ENCODE measurements at regions not wholly inside any gene's neighbourhood (a gene's known extent, or its start where the extent isn't known, plus 50 kb on each side); places are given as distances from the start of the nearest gene placed in this dataset.

DNA sequence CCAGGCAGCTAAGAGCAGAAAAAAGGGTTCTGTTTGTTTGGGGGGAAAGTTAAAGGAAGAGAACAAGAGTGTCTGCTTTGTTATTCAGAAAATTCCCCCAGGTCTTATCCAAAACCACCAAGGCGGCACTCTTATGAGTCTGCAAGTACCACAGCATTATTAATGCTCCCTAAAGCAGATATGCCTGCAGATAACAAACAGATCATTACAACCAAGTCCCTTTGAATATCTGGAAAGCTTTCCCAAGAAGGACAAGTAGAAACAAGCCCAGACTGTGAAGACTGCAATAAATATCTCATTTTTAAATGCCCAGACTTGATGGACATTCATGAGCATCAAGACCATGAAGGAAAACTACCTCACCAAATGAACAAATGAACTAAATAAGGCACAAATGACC is 278.6 kb upstream of the TMEFF2 start:
- Histone ChIP-seq H3K9me2 (ENCODE audit: insufficient read depth, low read length) (no peaks in the 10 kb centered on the region), H3K4me3 (ENCODE audit: low read depth, low read length, poor library complexity, severe bottlenecking) (no peak overlapping the region), H2AFZ (ENCODE audit: low read length) (no peak overlapping the region), H3K4me2 (ENCODE audit: low read length) (no peak overlapping the region), H3K79me2 (ENCODE audit: insufficient read depth, low read depth, low read length) (no peaks in the 10 kb centered on the region), H3K4me1 (ENCODE audit: insufficient read depth, low read length, poor library complexity, severe bottlenecking) (no peaks in the 10 kb centered on the region), H3K9me3 (ENCODE audit: low read length) (no peaks in the 10 kb centered on the region), H3K36me3 (ENCODE audit: insufficient read depth, low read length) (no peaks in the 10 kb centered on the region), H4K20me1 (ENCODE audit: insufficient read depth, low read length) (no peaks in the 10 kb centered on the region), H3K27ac (ENCODE audit: low read depth, low read length, poor library complexity, severe bottlenecking) (no peak overlapping the region)
- CTCF ChIA-PET (ENCODE audit: unreplicated experiment) = no interaction called here
- POLR2A ChIA-PET = interaction anchor here (0.6 kb wide), 2 partner anchors 46 to 217 kb away, joined by 3 to 4 read pairs; no protein-coding TSS in a partner anchor
- no peak for TF ChIP-seq EZH2phosphoT487 (IDR thresholded peaks at IDR 0.05; ENCODE audit: borderline replicate concordance, low read depth, low read length)
- DNase-seq (ENCODE audit: low spot score) = no peak
- intact Hi-C loops (cut with micrococcal nuclease; ENCODE audit: unreplicated experiment) = no loop called here
- no TSS peak for BruUV-seq (replicated peaks)

DNA sequence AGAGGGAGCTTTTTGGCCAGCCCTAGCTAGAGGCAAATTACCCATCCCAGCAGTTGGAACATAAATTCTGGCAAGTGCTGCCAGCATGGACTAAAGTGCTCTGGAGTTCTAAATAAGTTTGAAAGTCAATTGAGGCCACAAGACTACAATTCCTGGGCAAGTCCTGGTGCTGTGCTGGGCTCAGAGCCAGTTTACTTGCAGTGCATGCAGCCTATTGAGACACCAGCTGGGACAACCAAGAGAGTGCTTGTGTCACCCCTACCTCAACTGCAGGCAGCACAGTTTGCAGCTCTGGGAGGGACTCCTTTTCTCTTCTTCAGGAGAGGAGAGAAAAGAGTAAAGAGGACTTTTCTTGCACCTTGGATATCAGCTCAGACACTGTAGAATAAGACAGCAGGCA is 277.2 kb upstream of the TMEFF2 start:
- no peak overlapping the region for H3K27ac ChIP-seq (ENCODE audit: low read depth, low read length, poor library complexity, severe bottlenecking)
- TF ChIP-seq CTCF (conservative IDR thresholded peaks at IDR 0.05; ENCODE audit: low read length) (no peak), EZH2phosphoT487 (IDR thresholded peaks at IDR 0.05; ENCODE audit: borderline replicate concordance, low read depth, low read length) (no peak)
- H3K4me2 ChIP-seq (ENCODE audit: low read length) = no peak overlapping the region
- DNase-seq (ENCODE audit: low spot score) = no peak
- no peak overlapping the region for H3K4me3 ChIP-seq (ENCODE audit: low read depth, low read length, poor library complexity, severe bottlenecking)
- POLR2A ChIA-PET = no interaction called here
- no peaks in the 10 kb centered on the region for H3K4me1 ChIP-seq (ENCODE audit: insufficient read depth, low read length, poor library complexity, severe bottlenecking)
- H3K36me3 ChIP-seq (ENCODE audit: insufficient read depth, low read length) = no peaks in the 10 kb centered on the region
- no peaks in the 10 kb centered on the region for H4K20me1 ChIP-seq (ENCODE audit: insufficient read depth, low read length)
- CTCF ChIA-PET (ENCODE audit: unreplicated experiment) = no interaction called here
- H3K79me2 ChIP-seq (ENCODE audit: insufficient read depth, low read depth, low read length) = no peaks in the 10 kb centered on the region
- H3K9me3 ChIP-seq (ENCODE audit: low read length) = no peaks in the 10 kb centered on the region
- no peaks in the 10 kb centered on the region for H3K9me2 ChIP-seq (ENCODE audit: insufficient read depth, low read length)
- H2AFZ ChIP-seq (ENCODE audit: low read length) = no peak overlapping the region
- intact Hi-C loops (cut with micrococcal nuclease; ENCODE audit: unreplicated experiment) = no loop called here
- no TSS peak for BruUV-seq (replicated peaks)

DNA sequence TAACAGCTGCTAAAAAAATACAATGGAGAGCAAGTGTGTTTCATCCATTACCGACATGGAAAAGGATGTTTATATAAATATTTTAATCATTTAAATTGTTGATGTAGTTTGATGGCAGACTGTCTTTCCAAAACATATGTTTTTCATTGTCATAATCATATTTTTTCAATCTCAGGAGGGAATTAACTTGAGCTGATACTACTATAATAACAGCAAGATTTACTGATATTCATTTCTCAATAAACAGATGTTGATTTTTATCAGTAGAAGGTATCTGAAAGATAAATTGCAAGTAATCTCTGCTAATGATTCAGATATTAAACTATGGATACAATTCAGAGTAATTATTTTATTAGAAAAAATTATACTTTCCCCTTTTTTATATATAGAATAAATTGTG is 274.9 kb upstream of the TMEFF2 start:
- H3K9me3 ChIP-seq (ENCODE audit: low read length) = no peaks in the 10 kb centered on the region
- POLR2A ChIA-PET = no interaction called here
- H3K36me3 ChIP-seq (ENCODE audit: insufficient read depth, low read length) = no peaks in the 10 kb centered on the region
- no peaks in the 10 kb centered on the region for H3K79me2 ChIP-seq (ENCODE audit: insufficient read depth, low read depth, low read length)
- H3K27ac ChIP-seq (ENCODE audit: low read depth, low read length, poor library complexity, severe bottlenecking) = no peak overlapping the region
- no peak overlapping the region for H3K4me2 ChIP-seq (ENCODE audit: low read length)
- no peak overlapping the region for H3K4me3 ChIP-seq (ENCODE audit: low read depth, low read length, poor library complexity, severe bottlenecking)
- no peak for TF ChIP-seq EZH2phosphoT487 (IDR thresholded peaks at IDR 0.05; ENCODE audit: borderline replicate concordance, low read depth, low read length)
- TF ChIP-seq CTCF (conservative IDR thresholded peaks at IDR 0.05; ENCODE audit: low read length) = no peak
- CTCF ChIA-PET (ENCODE audit: unreplicated experiment) = no interaction called here
- H4K20me1 ChIP-seq (ENCODE audit: insufficient read depth, low read length) = no peaks in the 10 kb centered on the region
- no TSS peak for BruUV-seq (replicated peaks)
- DNase-seq (ENCODE audit: low spot score) = no peak
- intact Hi-C loops (cut with micrococcal nuclease; ENCODE audit: unreplicated experiment) = no loop called here
- no peak overlapping the region for H2AFZ ChIP-seq (ENCODE audit: low read length)
- H3K9me2 ChIP-seq (ENCODE audit: insufficient read depth, low read length) = no peaks in the 10 kb centered on the region
- H3K4me1 ChIP-seq (ENCODE audit: insufficient read depth, low read length, poor library complexity, severe bottlenecking) = no peaks in the 10 kb centered on the region
